ENCODE measurements at regions not wholly inside any gene's neighbourhood (a gene's known extent, or its start where the extent isn't known, plus 50 kb on each side); places are given as distances from the start of the nearest gene placed in this dataset.

DNA sequence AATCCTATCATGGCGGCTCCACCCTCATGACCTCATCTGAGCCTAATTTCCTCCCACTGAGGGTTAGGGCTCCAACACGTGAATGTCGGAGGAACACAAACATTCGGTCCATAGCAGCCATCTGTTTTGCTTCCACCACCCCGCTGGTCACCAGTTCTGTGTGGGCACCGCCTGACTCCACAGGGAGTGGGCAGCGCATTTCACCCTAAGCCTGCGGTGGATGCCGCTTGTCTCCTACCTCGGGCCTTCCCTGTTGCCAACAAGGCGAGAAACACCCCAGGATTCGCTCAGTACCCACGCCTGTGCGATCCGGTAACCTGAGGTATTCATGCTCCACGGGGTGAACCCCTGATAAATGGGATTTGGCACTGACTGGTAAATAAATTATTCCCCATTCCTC lies 95.2 kb upstream of the PPP2R5C start:
- TF ChIP-seq, protein P1, sequence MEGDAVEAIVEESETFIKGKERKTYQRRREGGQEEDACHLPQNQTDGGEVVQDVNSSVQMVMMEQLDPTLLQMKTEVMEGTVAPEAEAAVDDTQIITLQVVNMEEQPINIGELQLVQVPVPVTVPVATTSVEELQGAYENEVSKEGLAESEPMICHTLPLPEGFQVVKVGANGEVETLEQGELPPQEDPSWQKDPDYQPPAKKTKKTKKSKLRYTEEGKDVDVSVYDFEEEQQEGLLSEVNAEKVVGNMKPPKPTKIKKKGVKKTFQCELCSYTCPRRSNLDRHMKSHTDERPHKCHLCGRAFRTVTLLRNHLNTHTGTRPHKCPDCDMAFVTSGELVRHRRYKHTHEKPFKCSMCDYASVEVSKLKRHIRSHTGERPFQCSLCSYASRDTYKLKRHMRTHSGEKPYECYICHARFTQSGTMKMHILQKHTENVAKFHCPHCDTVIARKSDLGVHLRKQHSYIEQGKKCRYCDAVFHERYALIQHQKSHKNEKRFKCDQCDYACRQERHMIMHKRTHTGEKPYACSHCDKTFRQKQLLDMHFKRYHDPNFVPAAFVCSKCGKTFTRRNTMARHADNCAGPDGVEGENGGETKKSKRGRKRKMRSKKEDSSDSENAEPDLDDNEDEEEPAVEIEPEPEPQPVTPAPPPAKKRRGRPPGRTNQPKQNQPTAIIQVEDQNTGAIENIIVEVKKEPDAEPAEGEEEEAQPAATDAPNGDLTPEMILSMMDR (IDR thresholded peaks at IDR 0.05; ENCODE audit: poor library complexity) = no peak
- TF ChIP-seq EZH2 (IDR thresholded peaks at IDR 0.05; ENCODE audit: borderline replicate concordance) = no peak
- no peak for TF ChIP-seq EZH2phosphoT487 (IDR thresholded peaks at IDR 0.05; ENCODE audit: low read depth, severe bottlenecking, unreplicated experiment)

Measured in hepatocyte (in vitro differentiated cells).